HepG2 (cell line): ENCODE measurements at regions not wholly inside any gene's neighbourhood (a gene's known extent, or its start where the extent isn't known, plus 50 kb on each side); places are given as distances from the start of the nearest gene placed in this dataset.

Experiments used
- ATAC-seq: fragments of 200-7000 bp; cut with Tn5 transposase; 3 replicates; pipeline ENCODE4 v1.9.1; 2020; ENCODE audit warnings: mild to moderate bottlenecking, moderate library complexity
- BruUV-seq: library from RNA; stranded (reverse); fragments of 400-500 nt; replicated peaks from 2 replicates; lab custom pipeline; 2021; lab: Mats Ljungman, UMichigan
- CTCF ChIA-PET: fragments of 300-600 bp; formaldehyde crosslinking; extraction: SDS; loops from one replicate; lab custom pipeline; 2021; ENCODE audit warnings: low total read pairs, inconsistent platforms, low intra/inter-chr PET ratio; lab: Yijun Ruan, JAX
- POLR2A ChIA-PET: fragments of 350-600 bp; sonication (Branson Sonifier 250); formaldehyde crosslinking; loops from one replicate; lab custom pipeline; 2020; ENCODE audit warnings: antibody characterized with exemption, inconsistent platforms; lab: Yijun Ruan, JAX
- DNase-seq: peaks from one replicate; pipeline ENCODE4 v3.0.0-alpha.2; 2015; ENCODE audit warnings: low spot score
- FAIRE-seq: peaks from 3 replicates; lab custom pipeline; 2011; peaks lifted over from hg19 to GRCh38; lab: Jason Lieb, UNC
- H2AFZ ChIP-seq: one replicate; pipeline ENCODE4 v1.6.1; 2011; ENCODE audit warnings: low read length, inconsistent platforms
- H3K27ac ChIP-seq: fragments of 300-600 bp; 3 replicates; pipeline ENCODE4 v1.8.0; 2011; ENCODE audit warnings: mixed run types, mild to moderate bottlenecking, mixed read lengths, low read length, inconsistent platforms; ENCODE audit not compliant: insufficient read depth; ENCODE audit errors: extremely low read length
- H3K27me3 ChIP-seq, 2 experiments: fragments of 200-600 bp in 1 of 2; 2 replicates in 1 of 2; 3 replicates in 1 of 2; pipeline versions ENCODE4 v1.6.0 to v1.8.0; 2011; ENCODE audit warnings: low read length in 2 of 2, mild to moderate bottlenecking in 2 of 2, moderate library complexity in 2 of 2, inconsistent platforms in 1 of 2; ENCODE audit not compliant: insufficient read depth in 2 of 2, control insufficient read depth in 1 of 2
- H3K36me3 ChIP-seq, 2 experiments: fragments of 200-600 bp in 1 of 2; replicated peaks in 1 of 2; 2 replicates in 1 of 2; 3 replicates in 1 of 2; pipeline versions ENCODE4 v1.5.1 to v1.8.0; 2011; ENCODE audit warnings: low read length in 2 of 2, inconsistent platforms in 1 of 2; ENCODE audit not compliant: insufficient read depth in 2 of 2, control insufficient read depth in 1 of 2
- H3K4me1 ChIP-seq: 2 replicates; pipeline ENCODE4 v1.5.1; 2012; ENCODE audit warnings: low read length, inconsistent platforms; ENCODE audit not compliant: insufficient read depth
- H3K4me2 ChIP-seq: 2 replicates; pipeline ENCODE4 v1.6.0; 2011; ENCODE audit warnings: low read depth, low read length, inconsistent platforms
- H3K4me3 ChIP-seq, 3 experiments: fragments of 200-600 bp in 1 of 3; sonication (generic), shearing (Covaris generic) in 1 of 3; replicated peaks in 1 of 3; 2 replicates each; pipeline ENCODE4 v1.5.1; 2011 to 2016; ENCODE audit warnings: low read length in 3 of 3, inconsistent platforms in 2 of 3, low read depth in 2 of 3, mild to moderate bottlenecking in 2 of 3, control low read depth in 1 of 3, mixed read lengths in 1 of 3; ENCODE audit not compliant: insufficient read depth in 1 of 3
- H3K79me2 ChIP-seq: one replicate; pipeline ENCODE4 v1.6.1; 2011; ENCODE audit warnings: low read length, inconsistent platforms; ENCODE audit not compliant: insufficient read depth
- H3K9ac ChIP-seq: 2 replicates; pipeline ENCODE4 v1.6.0; 2011; ENCODE audit warnings: mild to moderate bottlenecking, low read depth, low read length, inconsistent platforms; ENCODE audit not compliant: insufficient read depth
- H3K9me3 ChIP-seq: 2 replicates; pipeline ENCODE4 v1.5.1; 2012; ENCODE audit warnings: mild to moderate bottlenecking, low read length
- H4K20me1 ChIP-seq: 2 replicates; pipeline ENCODE4 v1.6.0; 2011; ENCODE audit warnings: inconsistent platforms, mild to moderate bottlenecking, low read length, moderate library complexity; ENCODE audit not compliant: insufficient read depth
- CBX2 ChIP-seq, 2 experiments: fragments of 200-600 bp in 1 of 2; sonication (generic); formaldehyde crosslinking in 1 of 2; IDR thresholded peaks; 2 replicates each; pipeline versions ENCODE4 v1.7.0 to v1.8.1; 2018 to 2022; ENCODE audit warnings: low read depth in 2 of 2, low read length in 1 of 2, mild to moderate bottlenecking in 1 of 2, missing genetic modification reagents in 1 of 2
- FOXA1 ChIP-seq, 2 experiments: fragments of 450-650 bp in 1 of 2; sonication (generic) in 1 of 2; formaldehyde crosslinking in 1 of 2; IDR thresholded peaks; 2 replicates each; pipeline versions ENCODE4 v1.4.0 to v1.6.1; 2016 to 2020; ENCODE audit warnings: missing genetic modification reagents in 1 of 2
- HHEX ChIP-seq: IDR thresholded peaks from 2 replicates; pipeline ENCODE4 v1.6.1; 2016; ENCODE audit warnings: control low read depth
- ISL2 ChIP-seq: sonication (generic); formaldehyde crosslinking; IDR thresholded peaks from 2 replicates; pipeline ENCODE4 v1.5.0; 2020; ENCODE audit warnings: missing genetic modification reagents
- KLF13 ChIP-seq: sonication (generic); formaldehyde crosslinking; IDR thresholded peaks from 2 replicates; pipeline ENCODE4 v1.4.0; 2020; ENCODE audit warnings: mild to moderate bottlenecking, missing genetic modification reagents
- LBX2 ChIP-seq: sonication (generic); formaldehyde crosslinking; IDR thresholded peaks from 2 replicates; pipeline ENCODE4 v1.5.0; 2020; ENCODE audit warnings: missing genetic modification reagents, mild to moderate bottlenecking, borderline replicate concordance
- RAD51 ChIP-seq: fragments of 450-650 bp; IDR thresholded peaks from 2 replicates; pipeline ENCODE4 v1.6.1; 2016; ENCODE audit warnings: borderline replicate concordance
- RFX1 ChIP-seq: fragments of 450-650 bp; IDR thresholded peaks from 2 replicates; pipeline ENCODE4 v1.6.1; 2017
- RXRA ChIP-seq: sonication (generic); formaldehyde crosslinking; IDR thresholded peaks from 2 replicates; pipeline ENCODE4 v1.5.1; 2020; ENCODE audit warnings: missing genetic modification reagents
- SMAD1 ChIP-seq: sonication (generic); formaldehyde crosslinking; IDR thresholded peaks from 2 replicates; pipeline ENCODE4 v1.4.0; 2020; ENCODE audit warnings: missing genetic modification reagents, low read depth, mild to moderate bottlenecking, borderline replicate concordance
- XRCC5 ChIP-seq: fragments of 200-400 bp; formaldehyde crosslinking; optimal IDR thresholded peaks from 2 replicates; pipeline ENCODE3; 2017; ENCODE audit warnings: mild to moderate bottlenecking, low read length
- ZBTB43 ChIP-seq: sonication (generic); formaldehyde crosslinking; conservative IDR thresholded peaks from 2 replicates; pipeline ENCODE4 v1.4.0; 2020; ENCODE audit warnings: missing genetic modification reagents
- ZBTB46 ChIP-seq: sonication (generic); formaldehyde crosslinking; IDR thresholded peaks from 2 replicates; pipeline ENCODE4 v1.4.0; 2020; ENCODE audit warnings: mild to moderate bottlenecking, missing genetic modification reagents, borderline replicate concordance
- ZFP62 ChIP-seq: sonication (generic); formaldehyde crosslinking; IDR thresholded peaks from 2 replicates; pipeline ENCODE4 v1.4.0; 2020; ENCODE audit warnings: missing genetic modification reagents
- ZMAT3 ChIP-seq: sonication (generic); formaldehyde crosslinking; conservative IDR thresholded peaks from 2 replicates; pipeline ENCODE4 v1.7.0; 2021; ENCODE audit warnings: missing genetic modification reagents
- in situ Hi-C: cut with HindIII; loops from 2 replicates; pipeline ENCODE4 v1.10.0; 2017; ENCODE audit warnings: low pct_unique_long_range_greater_than_20kb; ENCODE audit not compliant: extremely low pct_ligation_motif_present
- intact Hi-C: fragments of 100-400 bp; cut with micrococcal nuclease; formaldehyde crosslinking; loops from one replicate; pipeline ENCODE4 v1.10.0; 2022; ENCODE audit not compliant: unreplicated experiment
- TF ChIP-seq, protein P1 (sequence below): IDR thresholded peaks from 2 replicates; pipeline ENCODE4 v1.6.1; 2018; ENCODE audit warnings: missing genetic modification reagents, mild to moderate bottlenecking, missing compliant biosample characterization

- Histone ChIP-seq H4K20me1 (no peaks in the 10 kb centered on the region), H3K4me2 (no peak overlapping the region), H3K36me3 (no peaks in the 10 kb centered on the region), H3K27ac (no peak overlapping the region), H3K9ac (no peak overlapping the region), H3K4me1 (no peaks in the 10 kb centered on the region), H3K9me3 (peaks cover 9% of the 10 kb centered on the region), H3K4me3 (no peak overlapping the region), H3K27me3 (no peaks in the 10 kb centered on the region), H2AFZ (no peak overlapping the region), H3K79me2 (no peaks in the 10 kb centered on the region)
- no peak for DNase-seq
- ATAC-seq, result no peak
- TF ChIP-seq FOXA1 (IDR thresholded peaks at IDR 0.05) (no peak), FOXA1 (CRISPR knock-in tag; IDR thresholded peaks at IDR 0.05) (no peak), ZFP62 (no peak), XRCC5 (no peak), ZBTB43 (CRISPR knock-in tag) (no peak), LBX2 (CRISPR knock-in tag) (no peak), RXRA (CRISPR knock-in tag) (no peak), SMAD1 (CRISPR knock-in tag) (no peak), KLF13 (no peak), ISL2 (CRISPR knock-in tag) (no peak), RAD51 (no peak), RFX1 (no peak), HHEX (CRISPR knock-in tag) (no peak), ZBTB46 (no peak), ZMAT3 (CRISPR knock-in tag) (no peak), CBX2 (IDR thresholded peaks at IDR 0.05; ENCODE audit: low read depth, low read length) (no peak), CBX2 (CRISPR knock-in tag; IDR thresholded peaks at IDR 0.05; ENCODE audit: low read depth) (no peak)
- TF ChIP-seq, protein P1, sequence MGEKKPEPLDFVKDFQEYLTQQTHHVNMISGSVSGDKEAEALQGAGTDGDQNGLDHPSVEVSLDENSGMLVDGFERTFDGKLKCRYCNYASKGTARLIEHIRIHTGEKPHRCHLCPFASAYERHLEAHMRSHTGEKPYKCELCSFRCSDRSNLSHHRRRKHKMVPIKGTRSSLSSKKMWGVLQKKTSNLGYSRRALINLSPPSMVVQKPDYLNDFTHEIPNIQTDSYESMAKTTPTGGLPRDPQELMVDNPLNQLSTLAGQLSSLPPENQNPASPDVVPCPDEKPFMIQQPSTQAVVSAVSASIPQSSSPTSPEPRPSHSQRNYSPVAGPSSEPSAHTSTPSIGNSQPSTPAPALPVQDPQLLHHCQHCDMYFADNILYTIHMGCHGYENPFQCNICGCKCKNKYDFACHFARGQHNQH (CRISPR knock-in tag), result no peak
- in situ Hi-C loops, result no loop called here
- ChIA-PET CTCF (no interaction called here), POLR2A (no interaction called here)
- no TSS peak for BruUV-seq
- FAIRE-seq, result no peak
- intact Hi-C loops, result no loop called here
These were observed 479.4 kb downstream of the JRKL start for GRCh38 chr11:96869207-96869606.
